Neural crest cell (in vitro differentiated cells): ENCODE measurements at regions not wholly inside any gene's neighbourhood (a gene's known extent, or its start where the extent isn't known, plus 50 kb on each side); places are given as distances from the start of the nearest gene placed in this dataset.
A peak's percentile ranks its signal among the peaks of the same experiment; 100 is the strongest.

ENCODE experiments used
- DNase-seq: peaks from one replicate; pipeline ENCODE4 v3.0.0; 2021; ENCODE audit warnings: low read depth, mixed read lengths, low spot score
- H3K27ac Mint-ChIP-seq: one replicate; pipeline ENCODE4 v1.8.0; 2021; ENCODE audit warnings: mild to moderate bottlenecking, mixed read lengths; ENCODE audit not compliant: unreplicated experiment
- H3K27me3 Mint-ChIP-seq: 2 replicates; pipeline ENCODE4 v1.8.0; 2021; ENCODE audit warnings: low read depth, mild to moderate bottlenecking, mixed read lengths
- H3K36me3 Mint-ChIP-seq: 2 replicates; pipeline ENCODE4 v1.8.0; 2021; ENCODE audit warnings: low read depth, mild to moderate bottlenecking, mixed read lengths
- H3K4me1 Mint-ChIP-seq: 2 replicates; pipeline ENCODE4 v1.8.0; 2021; ENCODE audit warnings: mixed read lengths
- H3K4me3 Mint-ChIP-seq: one replicate; pipeline ENCODE4 v1.8.0; 2021; ENCODE audit warnings: mild to moderate bottlenecking, mixed read lengths
- H3K9me3 Mint-ChIP-seq: 2 replicates; pipeline ENCODE4 v1.8.0; 2021; ENCODE audit warnings: mixed read lengths
- TF ChIP-seq, protein P1 (sequence below): fragments of 200-600 bp; sonication (generic); conservative IDR thresholded peaks from 2 replicates; pipeline ENCODE4 v1.5.0; 2021; ENCODE audit warnings: antibody characterized with exemption, mild to moderate bottlenecking

DNA sequence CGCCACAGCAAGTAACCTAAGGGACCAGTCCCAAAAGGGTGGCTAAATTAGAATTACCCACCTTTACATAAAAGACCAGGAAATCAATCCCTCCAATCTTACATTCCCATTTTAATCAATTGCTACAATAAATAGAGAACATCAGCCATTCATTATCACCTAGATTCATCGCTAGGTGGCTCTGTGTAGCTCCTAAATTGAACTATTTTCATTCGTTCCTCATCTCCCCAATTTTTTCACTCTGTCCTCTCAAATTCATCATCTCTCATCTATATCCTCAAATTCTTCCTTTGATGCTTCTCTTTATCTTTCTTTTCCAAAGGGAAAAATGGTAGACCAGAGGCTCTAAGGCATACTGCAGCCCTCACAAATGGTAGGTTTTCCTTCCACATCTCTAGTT is 108.2 kb upstream of the TNC start:
- H3K27ac Mint-ChIP-seq, result no peak overlapping the region
- peaks cover 21% of the 10 kb centered on the region for H3K27me3 Mint-ChIP-seq
- H3K36me3 Mint-ChIP-seq, result no peaks in the 10 kb centered on the region
- H3K9me3 Mint-ChIP-seq, result no peaks in the 10 kb centered on the region
- H3K4me3 Mint-ChIP-seq, result no peak overlapping the region
- H3K4me1 Mint-ChIP-seq, result peaks cover 19% of the 10 kb centered on the region
- no peak for DNase-seq
- TF ChIP-seq, protein P1, sequence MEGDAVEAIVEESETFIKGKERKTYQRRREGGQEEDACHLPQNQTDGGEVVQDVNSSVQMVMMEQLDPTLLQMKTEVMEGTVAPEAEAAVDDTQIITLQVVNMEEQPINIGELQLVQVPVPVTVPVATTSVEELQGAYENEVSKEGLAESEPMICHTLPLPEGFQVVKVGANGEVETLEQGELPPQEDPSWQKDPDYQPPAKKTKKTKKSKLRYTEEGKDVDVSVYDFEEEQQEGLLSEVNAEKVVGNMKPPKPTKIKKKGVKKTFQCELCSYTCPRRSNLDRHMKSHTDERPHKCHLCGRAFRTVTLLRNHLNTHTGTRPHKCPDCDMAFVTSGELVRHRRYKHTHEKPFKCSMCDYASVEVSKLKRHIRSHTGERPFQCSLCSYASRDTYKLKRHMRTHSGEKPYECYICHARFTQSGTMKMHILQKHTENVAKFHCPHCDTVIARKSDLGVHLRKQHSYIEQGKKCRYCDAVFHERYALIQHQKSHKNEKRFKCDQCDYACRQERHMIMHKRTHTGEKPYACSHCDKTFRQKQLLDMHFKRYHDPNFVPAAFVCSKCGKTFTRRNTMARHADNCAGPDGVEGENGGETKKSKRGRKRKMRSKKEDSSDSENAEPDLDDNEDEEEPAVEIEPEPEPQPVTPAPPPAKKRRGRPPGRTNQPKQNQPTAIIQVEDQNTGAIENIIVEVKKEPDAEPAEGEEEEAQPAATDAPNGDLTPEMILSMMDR, result peak; percentile 26

DNA sequence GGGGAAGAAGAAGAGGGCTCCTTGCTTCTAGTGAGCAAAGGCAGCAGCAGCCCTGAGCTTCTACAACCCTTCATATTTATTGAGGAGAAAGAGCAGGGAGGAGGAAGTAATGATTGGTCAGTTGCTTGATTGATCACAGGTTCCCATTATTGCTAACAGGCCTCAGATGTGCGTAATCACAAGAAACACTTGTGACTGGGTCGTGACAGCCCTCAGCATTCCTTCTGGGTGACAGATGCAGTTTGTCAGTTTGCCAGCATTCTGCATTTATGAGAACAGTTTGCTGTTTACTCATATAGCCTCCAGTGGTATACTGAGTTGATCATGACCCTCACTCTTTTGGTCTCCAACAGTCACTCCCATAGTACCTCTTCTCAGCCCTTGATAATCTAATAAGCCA is 111.5 kb upstream of the TNC start:
- peaks cover 10% of the 10 kb centered on the region for H3K4me1 Mint-ChIP-seq
- peaks cover 7% of the 10 kb centered on the region for H3K27me3 Mint-ChIP-seq
- H3K4me3 Mint-ChIP-seq, result no peak overlapping the region
- TF ChIP-seq, protein P1, result no peak
- no peaks in the 10 kb centered on the region for H3K36me3 Mint-ChIP-seq
- H3K27ac Mint-ChIP-seq, result no peak overlapping the region
- H3K9me3 Mint-ChIP-seq, result no peaks in the 10 kb centered on the region
- DNase-seq, result no peak

DNA sequence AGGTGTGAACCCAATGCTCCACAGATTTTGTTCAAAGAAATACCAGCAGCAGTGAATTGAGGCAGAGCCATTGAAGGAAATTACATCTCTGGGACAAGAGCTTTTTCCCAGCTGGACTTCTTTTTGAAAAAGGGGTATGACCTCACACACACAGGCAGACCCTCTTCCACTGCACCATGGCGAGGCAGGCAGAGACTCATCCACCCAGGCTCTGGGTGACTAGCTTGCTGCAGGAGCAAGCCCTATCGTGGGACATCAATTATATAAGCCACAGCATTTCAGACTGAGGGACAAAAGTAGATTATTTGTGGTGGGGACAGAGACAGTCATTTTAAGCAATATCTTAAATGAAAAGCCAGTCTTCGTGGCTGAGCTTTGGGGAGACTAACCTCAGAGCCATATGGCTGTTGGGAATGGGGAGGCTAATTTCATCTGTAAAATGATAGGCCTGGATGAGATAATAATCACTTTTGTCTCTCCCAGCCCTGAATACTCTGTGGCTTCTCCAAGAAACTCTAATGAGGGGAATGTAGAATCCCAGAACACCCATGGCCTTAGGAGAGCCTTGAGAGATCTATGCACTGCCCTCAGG is 113.1 kb upstream of the TNC start:
- H3K27me3 Mint-ChIP-seq, result peaks cover 3% of the 10 kb centered on the region
- no peak overlapping the region for H3K27ac Mint-ChIP-seq
- H3K4me1 Mint-ChIP-seq, result peaks cover 9% of the 10 kb centered on the region
- TF ChIP-seq, protein P1, result no peak
- DNase-seq, result no peak
- H3K4me3 Mint-ChIP-seq, result no peak overlapping the region
- H3K9me3 Mint-ChIP-seq, result no peaks in the 10 kb centered on the region
- H3K36me3 Mint-ChIP-seq, result no peaks in the 10 kb centered on the region

DNA sequence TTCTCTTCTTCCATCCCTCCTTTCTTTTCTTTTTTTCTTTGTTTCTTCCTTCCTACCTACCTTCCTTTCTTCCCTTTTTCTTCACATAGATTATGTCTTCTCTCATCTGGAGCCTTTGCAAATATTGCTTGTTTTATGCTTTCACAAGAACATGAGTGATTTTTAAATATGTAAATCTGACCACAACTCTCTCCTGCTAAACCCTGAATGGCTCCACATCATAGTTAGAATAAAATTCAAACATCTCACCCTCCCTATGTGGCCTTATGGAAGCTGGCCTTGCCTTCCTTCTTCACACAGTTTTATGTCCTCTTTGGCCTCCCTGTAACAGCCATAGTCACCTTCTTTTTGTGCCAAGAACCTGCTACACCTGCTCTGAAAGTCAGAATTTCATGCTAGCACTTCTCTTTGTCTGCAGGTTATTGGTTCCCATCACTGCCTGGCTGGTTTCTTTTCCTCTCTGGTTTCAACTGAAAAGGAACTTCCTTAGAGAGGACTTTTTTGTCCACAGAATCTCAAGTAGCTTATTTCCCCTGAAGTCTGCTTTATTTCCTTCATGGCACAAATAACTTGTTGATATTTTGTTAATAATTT is 114.3 kb upstream of the TNC start:
- Mint-ChIP-seq H3K9me3 (no peaks in the 10 kb centered on the region), H3K36me3 (no peaks in the 10 kb centered on the region), H3K27me3 (peaks cover 3% of the 10 kb centered on the region), H3K27ac (no peak overlapping the region), H3K4me1 (peaks cover 9% of the 10 kb centered on the region), H3K4me3 (no peak overlapping the region)
- TF ChIP-seq, protein P1, result no peak
- no peak for DNase-seq

DNA sequence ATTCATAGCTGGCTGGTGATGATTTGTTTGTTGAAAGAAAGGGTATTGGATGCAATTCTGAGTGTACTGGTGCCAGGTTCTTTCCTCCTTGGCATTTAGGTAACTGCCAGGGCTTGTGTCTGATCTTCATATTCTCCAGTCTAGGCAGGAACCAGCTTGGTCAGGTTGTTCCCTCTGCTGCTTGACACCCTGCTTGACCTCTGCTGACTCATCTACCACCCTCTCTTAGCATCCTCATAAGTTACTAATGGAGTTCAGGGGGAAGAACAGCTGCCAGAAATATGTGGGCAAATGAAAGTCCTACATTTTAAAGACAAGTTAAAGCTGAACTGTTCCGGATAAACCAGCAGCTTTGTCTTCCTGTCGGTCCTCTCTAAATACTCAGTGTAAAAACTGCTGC is 116.1 kb upstream of the TNC start:
- Mint-ChIP-seq H3K36me3 (no peaks in the 10 kb centered on the region), H3K27ac (no peak overlapping the region), H3K27me3 (peaks cover 7% of the 10 kb centered on the region), H3K4me3 (no peak overlapping the region), H3K4me1 (peaks cover 9% of the 10 kb centered on the region), H3K9me3 (peaks cover under 1% of the 10 kb centered on the region)
- DNase-seq, result no peak
- TF ChIP-seq, protein P1, result no peak
